IMR-90 (cell line): ENCODE measurements at regions not wholly inside any gene's neighbourhood (a gene's known extent, or its start where the extent isn't known, plus 50 kb on each side); places are given as distances from the start of the nearest gene placed in this dataset.

Source experiments
- ATAC-seq: fragments of 200-7000 bp; cut with Tn5 transposase; 2 replicates; pipeline ENCODE4 v1.9.1; 2020; ENCODE audit warnings: low read depth, mild to moderate bottlenecking, moderate library complexity
- BruUV-seq: library from RNA; stranded (reverse); fragments of 400-500 nt; replicated peaks from 2 replicates; lab custom pipeline; 2021; lab: Mats Ljungman, UMichigan
- CTCF ChIA-PET: fragments of 300-600 bp; formaldehyde crosslinking; extraction: SDS; loops from one replicate; lab custom pipeline; 2021; ENCODE audit warnings: antibody characterized with exemption; lab: Yijun Ruan, JAX
- POLR2A ChIA-PET: fragments of 300-600 bp; sonication (Branson Sonifier 250); formaldehyde crosslinking; loops from one replicate; lab custom pipeline; 2022; ENCODE audit warnings: antibody characterized with exemption; ENCODE audit not compliant: unreplicated experiment; lab: Charles Lee
- DNase-seq: peaks from one replicate; pipeline ENCODE4 v3.0.0; 2013
- H2AFZ ChIP-seq: replicated peaks from 2 replicates; pipeline ENCODE3; 2013; ENCODE audit warnings: low read length, mild to moderate bottlenecking; ENCODE audit not compliant: poor library complexity
- H2AK5ac ChIP-seq: 2 replicates; pipeline ENCODE4 v1.6.1; 2013; ENCODE audit warnings: low read depth, low read length, inconsistent platforms
- H2AK9ac ChIP-seq: replicated peaks from 2 replicates; pipeline ENCODE3; 2013; ENCODE audit warnings: mild to moderate bottlenecking, low read depth, low read length, moderate library complexity; ENCODE audit not compliant: poor library complexity
- H2BK120ac ChIP-seq: 2 replicates; pipeline ENCODE4 v1.6.1; 2013; ENCODE audit warnings: low read depth, low read length, inconsistent platforms
- H2BK15ac ChIP-seq: 3 replicates; pipeline ENCODE4 v1.6.1; 2013; ENCODE audit warnings: low read depth, low read length, inconsistent platforms
- H2BK20ac ChIP-seq: 2 replicates; pipeline ENCODE4 v1.6.1; 2013; ENCODE audit warnings: low read depth, mild to moderate bottlenecking, inconsistent platforms, low read length, moderate library complexity
- H2BK5ac ChIP-seq: 2 replicates; pipeline ENCODE4 v1.6.1; 2013; ENCODE audit warnings: mild to moderate bottlenecking, low read depth, low read length, inconsistent platforms; ENCODE audit not compliant: poor library complexity, severe bottlenecking
- H3K14ac ChIP-seq: replicated peaks from 2 replicates; pipeline ENCODE4 v1.6.1; 2013; ENCODE audit warnings: low read depth, low read length, inconsistent platforms
- H3K18ac ChIP-seq: 2 replicates; pipeline ENCODE4 v1.6.1; 2013; ENCODE audit warnings: low read depth, low read length, control low read depth
- H3K23ac ChIP-seq: 2 replicates; pipeline ENCODE4 v1.6.1; 2013; ENCODE audit warnings: low read depth, low read length, inconsistent platforms
- H3K27ac ChIP-seq: 2 replicates; pipeline ENCODE4 v1.5.1; 2013; ENCODE audit warnings: mild to moderate bottlenecking, control low read depth, low read length; ENCODE audit not compliant: insufficient read depth
- H3K27me3 ChIP-seq: 2 replicates; pipeline ENCODE4 v1.6.1; 2013; ENCODE audit warnings: low read length; ENCODE audit not compliant: control insufficient read depth, insufficient read depth
- H3K36me3 ChIP-seq: 2 replicates; pipeline ENCODE4 v1.6.1; 2013; ENCODE audit warnings: low read length, mixed read lengths; ENCODE audit not compliant: control insufficient read depth, insufficient read depth
- H3K4ac ChIP-seq: 2 replicates; pipeline ENCODE4 v1.6.1; 2013; ENCODE audit warnings: low read depth, low read length, inconsistent platforms
- H3K4me1 ChIP-seq: 2 replicates; pipeline ENCODE4 v1.6.1; 2013; ENCODE audit warnings: low read length, mixed read lengths; ENCODE audit not compliant: control insufficient read depth, insufficient read depth
- H3K4me2 ChIP-seq: 2 replicates; pipeline ENCODE4 v1.6.1; 2013; ENCODE audit warnings: low read depth, mild to moderate bottlenecking, control low read depth, low read length, moderate library complexity
- H3K4me3 ChIP-seq: 2 replicates; pipeline ENCODE4 v1.5.1; 2013; ENCODE audit warnings: low read depth, mild to moderate bottlenecking, control low read depth, low read length, moderate library complexity; ENCODE audit not compliant: insufficient read depth
- H3K56ac ChIP-seq: 2 replicates; pipeline ENCODE4 v1.6.1; 2013; ENCODE audit warnings: low read length, inconsistent platforms; ENCODE audit not compliant: insufficient read depth; ENCODE audit errors: extremely low read depth
- H3K79me1 ChIP-seq, 2 experiments: 2 replicates each; pipeline ENCODE4 v1.6.1; 2013; ENCODE audit warnings: low read length in 2 of 2, inconsistent platforms in 1 of 2, low read depth in 1 of 2
- H3K9ac ChIP-seq: 2 replicates; pipeline ENCODE4 v1.6.1; 2013; ENCODE audit warnings: low read depth, low read length, control low read depth
- H3K9me1 ChIP-seq: 2 replicates; pipeline ENCODE4 v1.6.1; 2013; ENCODE audit warnings: low read length, inconsistent platforms; ENCODE audit not compliant: insufficient read depth
- H3K9me3 ChIP-seq: 2 replicates; pipeline ENCODE4 v1.6.1; 2013; ENCODE audit warnings: low read length; ENCODE audit not compliant: control insufficient read depth, insufficient read depth
- H4K20me1 ChIP-seq: 2 replicates; pipeline ENCODE4 v1.6.1; 2013; ENCODE audit warnings: low read length, inconsistent platforms; ENCODE audit not compliant: insufficient read depth
- H4K5ac ChIP-seq: 2 replicates; pipeline ENCODE4 v1.6.1; 2013; ENCODE audit warnings: mild to moderate bottlenecking, low read depth, low read length, control low read depth
- H4K8ac ChIP-seq, 2 experiments: 2 replicates each; pipeline ENCODE4 v1.6.1; 2013; ENCODE audit warnings: low read depth in 2 of 2, low read length in 2 of 2, control low read depth in 1 of 2, inconsistent platforms in 1 of 2
- H4K91ac ChIP-seq: 2 replicates; pipeline ENCODE4 v1.6.1; 2013; ENCODE audit warnings: low read depth, low read length, inconsistent platforms; ENCODE audit not compliant: insufficient read depth
- CEBPB ChIP-seq: IDR thresholded peaks from 2 replicates; pipeline ENCODE4 v1.6.1; 2012; ENCODE audit warnings: low read depth, low read length, improper control_type of control experiment
- CHD1 ChIP-seq: IDR thresholded peaks from 2 replicates; pipeline ENCODE4 v1.6.1; 2012; ENCODE audit warnings: low read depth, low read length, improper control_type of control experiment
- MAFK ChIP-seq: IDR thresholded peaks from 2 replicates; pipeline ENCODE4 v1.6.1; 2012; ENCODE audit warnings: low read depth, low read length, improper control_type of control experiment
- MXI1 ChIP-seq: IDR thresholded peaks from 2 replicates; pipeline ENCODE4 v1.6.1; 2012; ENCODE audit warnings: low read depth, mild to moderate bottlenecking, low read length, moderate library complexity, borderline replicate concordance
- NFE2L2 ChIP-seq: fragments of 150-350 bp; IDR thresholded peaks from 2 replicates; pipeline ENCODE4 v1.6.1; 2016; ENCODE audit warnings: low read depth, mild to moderate bottlenecking, low read length
- POLR2A ChIP-seq: IDR thresholded peaks from 2 replicates; pipeline ENCODE4 v1.6.1; 2012; ENCODE audit warnings: mild to moderate bottlenecking, low read depth, low read length
- RAD21 ChIP-seq: IDR thresholded peaks from 2 replicates; pipeline ENCODE4 v1.6.1; 2012; ENCODE audit warnings: low read length, improper control_type of control experiment
- RCOR1 ChIP-seq: IDR thresholded peaks from 2 replicates; pipeline ENCODE4 v1.6.1; 2012; ENCODE audit warnings: mild to moderate bottlenecking, low read length, improper control_type of control experiment; ENCODE audit not compliant: insufficient replicate concordance
- RFX5 ChIP-seq: IDR thresholded peaks from 2 replicates; pipeline ENCODE4 v1.8.0; 2012; ENCODE audit warnings: low read depth, mild to moderate bottlenecking, low read length, moderate library complexity
- USF2 ChIP-seq: fragments of 150-350 bp; IDR thresholded peaks from 2 replicates; pipeline ENCODE4 v1.6.1; 2017; ENCODE audit warnings: mild to moderate bottlenecking, antibody characterized with exemption, low read length, low read depth
- dilution Hi-C: fragments of 300-500 bp; cut with HindIII; formaldehyde crosslinking; loops from one replicate; pipeline ENCODE4 v1.14.3; 2018; ENCODE audit warnings: low sequenced_read_pairs; ENCODE audit not compliant: unreplicated experiment
- in situ Hi-C: fragments of 300-500 bp; cut with MboI; formaldehyde crosslinking; loops from 3 replicates; pipeline ENCODE4 v1.14.3; 2019; ENCODE audit warnings: low sequenced_read_pairs, inconsistent platforms, mixed read lengths
- intact Hi-C: fragments of 100-400 bp; cut with micrococcal nuclease; formaldehyde crosslinking; loops from 2 replicates; pipeline ENCODE4 v1.10.0; 2022
- TF ChIP-seq, protein P1 (sequence below): conservative IDR thresholded peaks from 2 replicates; pipeline ENCODE4 v1.5.1; 2012; ENCODE audit warnings: mild to moderate bottlenecking, low read depth, low read length, improper control_type of control experiment
- TF ChIP-seq, protein P2 (sequence below): fragments of 150-350 bp; IDR thresholded peaks from 2 replicates; pipeline ENCODE4 v1.6.1; 2016; ENCODE audit warnings: low read depth, mild to moderate bottlenecking, low read length, moderate library complexity, borderline replicate concordance

- Histone ChIP-seq H3K56ac (no peak overlapping the region), H3K18ac (no peak overlapping the region), H4K5ac (no peak overlapping the region), H2BK20ac (no peak overlapping the region), H4K8ac (no peak overlapping the region), H2BK120ac (no peak overlapping the region), H3K79me1 (no peaks in the 10 kb centered on the region), H4K91ac (no peak overlapping the region), H3K4ac (no peak overlapping the region), H4K20me1 (no peaks in the 10 kb centered on the region), H3K14ac (no peak overlapping the region), H3K4me2 (no peak overlapping the region), H3K27me3 (no peaks in the 10 kb centered on the region), H3K36me3 (no peaks in the 10 kb centered on the region), H2BK5ac (no peak overlapping the region), H2AK5ac (no peak overlapping the region), H2AK9ac (no peak overlapping the region), H3K4me1 (no peaks in the 10 kb centered on the region), H2BK15ac (no peak overlapping the region), H3K27ac (no peak overlapping the region), H2AFZ (no peak overlapping the region), H3K23ac (no peak overlapping the region), H3K9ac (no peak overlapping the region), H3K9me1 (no peaks in the 10 kb centered on the region), H3K4me3 (no peak overlapping the region), H3K9me3 (no peaks in the 10 kb centered on the region)
- in situ Hi-C loops = no loop called here
- no TSS peak for BruUV-seq
- POLR2A ChIA-PET = no interaction called here
- ATAC-seq (no peak), DNase-seq (no peak)
- CTCF ChIA-PET = no interaction called here
- dilution Hi-C loops = no loop called here
- intact Hi-C loops = no loop called here
- no peak for TF ChIP-seq CHD1
- TF ChIP-seq, protein P1, sequence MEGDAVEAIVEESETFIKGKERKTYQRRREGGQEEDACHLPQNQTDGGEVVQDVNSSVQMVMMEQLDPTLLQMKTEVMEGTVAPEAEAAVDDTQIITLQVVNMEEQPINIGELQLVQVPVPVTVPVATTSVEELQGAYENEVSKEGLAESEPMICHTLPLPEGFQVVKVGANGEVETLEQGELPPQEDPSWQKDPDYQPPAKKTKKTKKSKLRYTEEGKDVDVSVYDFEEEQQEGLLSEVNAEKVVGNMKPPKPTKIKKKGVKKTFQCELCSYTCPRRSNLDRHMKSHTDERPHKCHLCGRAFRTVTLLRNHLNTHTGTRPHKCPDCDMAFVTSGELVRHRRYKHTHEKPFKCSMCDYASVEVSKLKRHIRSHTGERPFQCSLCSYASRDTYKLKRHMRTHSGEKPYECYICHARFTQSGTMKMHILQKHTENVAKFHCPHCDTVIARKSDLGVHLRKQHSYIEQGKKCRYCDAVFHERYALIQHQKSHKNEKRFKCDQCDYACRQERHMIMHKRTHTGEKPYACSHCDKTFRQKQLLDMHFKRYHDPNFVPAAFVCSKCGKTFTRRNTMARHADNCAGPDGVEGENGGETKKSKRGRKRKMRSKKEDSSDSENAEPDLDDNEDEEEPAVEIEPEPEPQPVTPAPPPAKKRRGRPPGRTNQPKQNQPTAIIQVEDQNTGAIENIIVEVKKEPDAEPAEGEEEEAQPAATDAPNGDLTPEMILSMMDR = no peak
- no peak for TF ChIP-seq NFE2L2
- TF ChIP-seq POLR2A = no peak
- no peak for TF ChIP-seq RFX5
- TF ChIP-seq CEBPB = no peak
- no peak for TF ChIP-seq USF2
- no peak for TF ChIP-seq MXI1
- TF ChIP-seq RCOR1 = no peak
- no peak for TF ChIP-seq MAFK
- no peak for TF ChIP-seq RAD21
- TF ChIP-seq, protein P2, sequence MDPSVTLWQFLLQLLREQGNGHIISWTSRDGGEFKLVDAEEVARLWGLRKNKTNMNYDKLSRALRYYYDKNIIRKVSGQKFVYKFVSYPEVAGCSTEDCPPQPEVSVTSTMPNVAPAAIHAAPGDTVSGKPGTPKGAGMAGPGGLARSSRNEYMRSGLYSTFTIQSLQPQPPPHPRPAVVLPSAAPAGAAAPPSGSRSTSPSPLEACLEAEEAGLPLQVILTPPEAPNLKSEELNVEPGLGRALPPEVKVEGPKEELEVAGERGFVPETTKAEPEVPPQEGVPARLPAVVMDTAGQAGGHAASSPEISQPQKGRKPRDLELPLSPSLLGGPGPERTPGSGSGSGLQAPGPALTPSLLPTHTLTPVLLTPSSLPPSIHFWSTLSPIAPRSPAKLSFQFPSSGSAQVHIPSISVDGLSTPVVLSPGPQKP = no peak
Observed at GRCh38 chrX:55874807-55875206, 157.3 kb downstream of the RRAGB start.
